Activated CD4-positive, alpha-beta T cell treated with anti-CD3 and anti-CD28 coated beads for 4 hours (primary cell): ENCODE measurements at regions not wholly inside any gene's neighbourhood (a gene's known extent, or its start where the extent isn't known, plus 50 kb on each side); places are given as distances from the start of the nearest gene placed in this dataset.

Experiments used
- DNase-seq, 2 donors: peaks; one replicate each; pipeline ENCODE4 v3.0.0-alpha.2; 2020

GRCh38 chr2:2557475-2557874 lies 226.4 kb upstream of the MYT1L start:
- DNase-seq: no peak

GRCh38 chr2:2550856-2551255 lies 219.8 kb upstream of the MYT1L start:
- no peak for DNase-seq

GRCh38 chr2:2547911-2548310 lies 216.8 kb upstream of the MYT1L start:
- no peak for DNase-seq

- DNase-seq: no peak
Observed at GRCh38 chr2:2547451-2547850, 216.4 kb upstream of the MYT1L start.

GRCh38 chr2:2546046-2546445 lies 215.0 kb upstream of the MYT1L start:
- DNase-seq: no peak

- no peak for DNase-seq
Observed at GRCh38 chr2:2542966-2543611, 212.0 kb upstream of the MYT1L start.

GRCh38 chr2:2542316-2542715 lies 211.2 kb upstream of the MYT1L start:
- no peak for DNase-seq

- DNase-seq: no peak
Observed at GRCh38 chr2:2540406-2540805, 209.3 kb upstream of the MYT1L start.

- DNase-seq: no peak
Observed at GRCh38 chr2:2536416-2537056, 205.5 kb upstream of the MYT1L start.

- DNase-seq: no peak
Observed at GRCh38 chr2:2530334-2530733, 199.3 kb upstream of the MYT1L start.

GRCh38 chr2:2528846-2529245 lies 197.8 kb upstream of the MYT1L start:
- no peak for DNase-seq

- no peak for DNase-seq
Observed at GRCh38 chr2:2527148-2527547, 196.1 kb upstream of the MYT1L start.

- no peak for DNase-seq
Observed at GRCh38 chr2:2524348-2524941, 193.4 kb upstream of the MYT1L start.

- DNase-seq: no peak
Observed at GRCh38 chr2:2523461-2524347, 192.6 kb upstream of the MYT1L start.

GRCh38 chr2:2520401-2520811 lies 189.3 kb upstream of the MYT1L start:
- no peak for DNase-seq

- DNase-seq: no peak
Observed at GRCh38 chr2:2519381-2519780, 188.3 kb upstream of the MYT1L start.

GRCh38 chr2:2517399-2517798 lies 186.3 kb upstream of the MYT1L start:
- DNase-seq: no peak

GRCh38 chr2:2516386-2516785 lies 185.3 kb upstream of the MYT1L start:
- DNase-seq: no peak

GRCh38 chr2:2512931-2513330 lies 181.9 kb upstream of the MYT1L start:
- DNase-seq: no peak

- DNase-seq: no peak
Observed at GRCh38 chr2:2507417-2507997, 176.4 kb upstream of the MYT1L start.

GRCh38 chr2:2506536-2506935 lies 175.5 kb upstream of the MYT1L start:
- DNase-seq: no peak

GRCh38 chr2:2505604-2506003 lies 174.5 kb upstream of the MYT1L start:
- DNase-seq: no peak

GRCh38 chr2:2503864-2504418 lies 172.9 kb upstream of the MYT1L start:
- no peak for DNase-seq
